ENCODE measurements at regions not wholly inside any gene's neighbourhood (a gene's known extent, or its start where the extent isn't known, plus 50 kb on each side); places are given as distances from the start of the nearest gene placed in this dataset.
"Not testable (repeated sequence)": the region's sequence is repeated elsewhere in the genome, so short reads cannot be mapped to it uniquely, and the experiment has no call there.

DNA sequence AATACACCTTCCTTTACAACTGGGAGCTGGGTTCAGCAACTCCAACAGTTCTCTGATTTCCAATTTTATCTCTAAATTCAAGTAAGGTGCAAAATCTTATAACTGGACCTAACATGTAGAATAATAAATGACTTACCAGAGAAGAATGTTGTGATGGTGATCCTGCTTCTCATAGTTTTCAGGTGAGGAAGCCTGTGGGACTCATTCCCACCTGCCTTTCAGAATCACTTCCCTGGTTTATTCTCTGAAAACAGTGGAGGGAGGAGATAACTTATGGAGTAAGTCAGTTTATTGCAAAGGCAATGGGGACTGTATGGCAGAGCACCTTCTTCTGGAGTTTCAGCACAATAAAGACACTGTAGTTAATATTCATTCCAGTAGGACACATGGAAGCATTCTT lies 1188.2 kb upstream of the FAM98A start:
- no peak for DNase-seq

GRCh38 chr2:34785206-34785785 lies 1186.2 kb upstream of the FAM98A start:
- DNase-seq, result no peak

GRCh38 chr2:34784701-34785100 lies 1185.6 kb upstream of the FAM98A start:
- no peak for DNase-seq

DNA sequence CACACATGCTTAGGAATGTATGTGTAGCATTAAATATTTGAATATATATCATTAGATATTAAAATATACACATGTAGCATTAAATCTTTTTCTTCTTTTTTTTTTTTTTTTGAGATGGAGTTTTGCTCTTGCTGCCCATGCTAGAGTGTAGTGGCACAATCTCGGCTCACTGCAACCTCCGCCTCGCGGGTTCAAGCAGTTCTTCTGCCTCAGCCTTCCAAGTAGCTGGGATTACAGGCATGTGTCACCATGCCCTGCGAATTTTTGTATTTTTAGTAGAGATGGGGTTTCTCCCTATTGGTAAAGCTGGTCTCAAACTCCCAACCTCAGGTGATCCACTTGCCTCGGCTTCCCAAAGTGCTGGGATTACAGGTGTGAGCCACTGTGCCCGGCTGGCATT lies 1151.6 kb upstream of the FAM98A start:
- not testable (repeated sequence) for DNase-seq

DNA sequence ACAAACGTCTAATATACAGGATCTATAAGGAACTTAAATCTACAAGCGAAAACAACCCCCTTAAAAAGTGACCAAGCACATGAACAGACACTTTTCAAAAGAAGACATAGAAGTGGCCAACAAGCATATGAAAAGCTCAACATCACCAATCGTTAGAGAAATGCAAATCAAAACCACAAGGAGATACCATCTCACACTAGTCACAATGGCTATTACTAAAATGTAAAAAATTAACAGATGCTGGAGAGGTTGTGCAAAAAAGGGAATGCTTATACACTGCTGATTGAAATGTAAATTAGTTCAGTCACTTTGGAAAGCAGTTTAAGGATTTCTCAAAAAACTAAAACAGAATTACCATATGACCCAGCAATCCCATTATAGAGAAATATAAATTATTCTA lies 1148.5 kb upstream of the FAM98A start:
- no peak for DNase-seq

DNA sequence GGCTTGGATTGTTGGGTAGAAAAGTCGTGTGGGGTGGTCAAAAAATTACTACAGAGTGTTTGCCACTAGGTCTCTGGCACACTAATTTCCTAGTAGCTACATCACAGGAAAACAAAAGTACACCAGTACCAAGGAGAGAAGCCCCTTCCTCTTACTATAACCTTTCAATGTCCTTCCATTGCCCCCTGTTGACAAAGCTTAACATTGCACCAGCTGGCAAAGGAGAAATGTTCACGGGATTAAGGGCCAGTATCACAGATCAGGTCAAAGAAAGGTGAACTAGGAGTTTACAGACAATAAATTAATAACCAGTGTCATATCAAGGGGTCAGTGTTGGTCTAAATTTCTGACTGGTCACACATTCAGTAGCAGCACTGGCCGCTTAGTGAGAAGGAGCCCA lies 1139.6 kb upstream of the FAM98A start:
- DNase-seq, result no peak

DNA sequence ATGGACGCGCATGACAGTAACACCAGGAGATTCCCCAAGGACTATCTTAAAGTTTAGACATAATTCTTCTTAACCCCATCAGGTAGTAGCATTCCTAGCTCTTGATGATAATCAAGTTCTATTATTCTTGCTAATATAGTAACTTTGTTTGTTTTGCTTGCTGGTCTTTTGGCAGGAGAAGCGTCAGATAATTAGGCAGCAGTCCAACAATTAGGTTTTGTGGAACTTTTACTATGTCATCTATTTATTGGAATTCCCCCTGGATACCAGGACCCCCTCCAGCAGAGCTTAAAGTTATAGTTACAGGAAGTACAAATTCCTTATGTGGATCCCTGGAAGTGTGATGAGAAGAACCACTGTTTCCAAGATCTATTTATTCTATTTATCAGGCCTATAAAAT lies 1138.0 kb upstream of the FAM98A start:
- no peak for DNase-seq

DNA sequence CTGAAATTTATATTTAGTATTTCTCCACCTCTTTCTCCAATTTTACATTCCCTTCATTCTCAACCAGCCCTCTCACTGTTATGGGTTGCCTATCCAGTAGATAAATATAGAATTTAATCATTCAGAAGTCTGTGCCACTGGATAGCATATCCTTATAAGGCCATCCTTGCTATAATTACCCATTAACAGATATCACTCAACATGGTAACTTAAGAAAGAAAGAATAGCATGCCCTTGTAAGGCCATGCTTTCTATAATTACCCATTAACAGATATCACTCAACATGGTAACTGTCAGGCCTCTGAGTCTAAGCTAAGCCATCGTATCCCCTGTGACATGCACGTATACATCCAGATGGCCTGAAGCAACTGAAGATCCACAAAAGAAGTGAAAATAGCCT lies 1137.4 kb upstream of the FAM98A start:
- no peak for DNase-seq

- DNase-seq, result no peak
These were observed 1135.6 kb upstream of the FAM98A start for GRCh38 chr2:34734662-34735061.

- DNase-seq, result no peak
These were observed 1134.9 kb upstream of the FAM98A start for GRCh38 chr2:34734042-34734441.

DNA sequence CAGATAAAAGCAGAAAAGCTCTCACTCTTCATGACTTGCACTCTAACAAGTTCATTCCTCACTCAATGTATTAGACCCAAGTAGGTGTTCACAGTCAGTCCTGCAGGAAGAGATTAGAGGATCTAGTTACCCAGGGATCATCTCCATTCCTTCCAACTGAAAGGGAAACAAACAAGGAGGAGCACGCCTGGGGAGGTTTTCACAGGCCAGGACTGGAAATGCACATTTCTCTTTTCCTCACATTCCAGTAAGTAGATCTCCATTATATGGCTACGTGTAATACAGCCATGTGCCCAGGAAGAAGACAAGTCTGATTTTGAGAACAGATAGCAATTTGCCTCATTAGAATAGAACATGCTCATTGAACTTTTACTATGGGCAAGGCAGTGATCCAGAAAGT lies 1132.2 kb upstream of the FAM98A start:
- no peak for DNase-seq

GRCh38 chr2:34729845-34730244 lies 1130.7 kb upstream of the FAM98A start:
- no peak for DNase-seq

GRCh38 chr2:34724107-34724506 lies 1125.0 kb upstream of the FAM98A start:
- no peak for DNase-seq

DNA sequence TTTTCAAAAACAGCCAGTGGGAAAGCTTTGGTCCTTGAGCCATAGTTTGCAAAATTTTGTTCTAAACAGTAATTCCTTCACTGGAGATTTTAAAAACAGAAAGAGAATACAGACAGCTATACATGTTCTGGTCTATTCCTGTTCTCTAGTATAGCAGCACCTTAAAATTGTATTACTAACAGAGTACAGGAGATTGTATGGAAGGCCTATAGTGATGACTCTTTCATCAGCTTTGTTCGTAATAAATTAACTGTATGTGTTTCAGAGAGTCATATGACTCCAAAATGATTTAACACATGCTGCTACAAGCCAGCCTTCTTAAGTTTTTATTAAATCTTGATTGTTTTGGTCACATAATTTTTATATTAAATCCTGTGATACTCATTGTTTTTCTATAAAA lies 1124.6 kb upstream of the FAM98A start:
- no peak for DNase-seq

DNA sequence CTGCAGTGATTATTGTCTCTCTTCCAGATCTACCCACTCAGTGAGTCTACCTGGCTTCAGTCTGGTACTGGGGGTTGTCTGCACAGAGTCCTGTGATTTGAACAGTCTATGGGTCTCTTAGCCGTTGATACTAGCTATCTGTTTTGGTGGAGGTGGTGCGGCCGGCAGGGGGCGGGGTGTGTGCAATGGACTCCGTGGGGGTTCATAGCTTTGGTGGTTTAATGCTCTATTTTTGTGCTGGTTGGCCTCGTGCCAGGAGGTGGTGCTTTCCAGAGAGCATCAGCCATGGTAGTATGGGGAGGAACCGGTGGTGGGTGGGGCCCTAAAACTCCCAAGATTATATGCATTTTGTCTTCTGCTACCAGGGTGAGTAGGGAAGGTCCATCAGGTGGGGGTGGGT lies 1120.1 kb upstream of the FAM98A start:
- no peak for DNase-seq

GRCh38 chr2:34705551-34706247 lies 1106.6 kb upstream of the FAM98A start:
- no peak for DNase-seq

- no peak for DNase-seq
These were observed 1104.2 kb upstream of the FAM98A start for GRCh38 chr2:34703292-34703691.

DNA sequence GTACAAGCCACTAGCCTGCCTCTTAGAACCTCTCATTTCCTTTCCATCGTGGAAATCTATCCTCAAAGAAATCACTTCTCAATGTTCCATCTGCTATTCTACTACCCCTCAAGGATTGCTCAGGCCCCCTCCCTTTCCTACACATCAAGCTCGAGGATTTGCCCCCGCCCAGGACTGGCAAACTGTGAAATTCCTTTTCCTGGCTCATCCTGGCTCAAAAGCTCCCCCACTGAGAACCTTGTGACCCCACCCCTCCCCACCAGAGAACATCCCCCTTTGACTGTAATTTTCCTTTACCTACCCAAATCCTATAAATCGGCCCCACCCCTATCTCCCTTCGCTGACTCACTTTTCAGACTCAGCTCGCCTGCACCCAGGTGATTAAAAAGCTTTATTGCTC lies 1103.3 kb upstream of the FAM98A start:
- not testable (repeated sequence) for DNase-seq

DNA sequence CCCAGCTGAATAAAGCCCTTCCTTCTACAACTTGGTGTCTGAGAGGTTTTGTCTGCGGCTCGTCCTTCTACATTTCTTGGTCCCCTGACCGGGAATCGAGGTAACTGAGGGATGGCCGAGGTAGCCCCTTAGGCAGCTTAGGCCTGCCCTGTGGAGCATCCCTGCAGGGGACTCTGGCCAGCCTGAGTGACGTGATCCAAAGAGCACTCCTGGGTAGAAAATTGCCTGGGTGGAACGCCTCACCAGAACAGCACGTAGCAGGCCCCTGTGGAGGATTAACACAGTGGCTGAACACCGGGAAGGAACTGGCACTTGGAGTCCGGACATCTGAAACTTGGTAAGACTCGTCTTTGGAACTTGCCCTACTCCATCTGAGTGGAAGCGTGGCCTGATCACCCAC lies 1078.5 kb upstream of the FAM98A start:
- not testable (repeated sequence) for DNase-seq

DNA sequence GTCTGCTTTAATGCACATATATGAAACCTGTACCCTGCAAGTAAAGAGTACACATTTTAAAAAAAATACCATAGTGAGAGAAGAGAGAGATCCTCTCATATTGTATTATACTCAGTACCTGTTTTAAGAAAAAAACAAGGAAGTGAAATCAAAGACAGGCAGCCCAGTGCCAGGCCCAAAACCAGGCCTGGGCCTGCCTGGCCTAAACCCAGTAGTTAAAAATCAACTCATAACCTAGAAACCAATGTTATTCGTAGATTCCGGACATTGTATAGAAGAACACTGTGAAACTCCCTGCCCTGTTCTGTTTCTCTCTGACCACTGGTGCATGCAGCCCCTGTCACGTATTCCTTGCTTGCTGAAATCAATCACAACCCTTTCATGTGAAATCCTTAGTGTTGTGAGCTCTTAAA lies 1078.0 kb upstream of the FAM98A start:
- not testable (repeated sequence) for DNase-seq

- DNase-seq, result no peak
These were observed 1071.4 kb upstream of the FAM98A start for GRCh38 chr2:34670482-34670881.

DNA sequence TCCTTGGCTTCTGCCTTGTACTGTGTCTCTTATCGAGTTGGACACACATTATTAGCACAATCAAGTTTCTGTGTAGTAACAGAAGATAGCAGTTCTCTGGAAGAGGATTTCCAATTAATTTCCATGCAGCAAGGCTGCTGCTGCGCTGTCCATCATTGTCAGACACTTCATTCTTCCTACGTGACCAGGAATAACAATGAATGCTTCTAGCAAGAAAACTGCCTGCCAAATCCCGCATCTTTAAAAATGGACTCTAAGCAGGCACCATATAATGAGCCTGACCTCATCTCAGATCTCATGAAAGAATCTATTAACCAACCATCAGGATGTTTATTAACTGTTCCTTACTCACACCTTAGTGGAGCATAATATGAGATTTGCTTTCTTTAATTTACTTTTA lies 1067.7 kb upstream of the FAM98A start:
- no peak for DNase-seq

GRCh38 chr2:34664266-34664665 lies 1065.2 kb upstream of the FAM98A start:
- no peak for DNase-seq

GRCh38 chr2:34663314-34663713 lies 1064.2 kb upstream of the FAM98A start:
- no peak for DNase-seq

DNA sequence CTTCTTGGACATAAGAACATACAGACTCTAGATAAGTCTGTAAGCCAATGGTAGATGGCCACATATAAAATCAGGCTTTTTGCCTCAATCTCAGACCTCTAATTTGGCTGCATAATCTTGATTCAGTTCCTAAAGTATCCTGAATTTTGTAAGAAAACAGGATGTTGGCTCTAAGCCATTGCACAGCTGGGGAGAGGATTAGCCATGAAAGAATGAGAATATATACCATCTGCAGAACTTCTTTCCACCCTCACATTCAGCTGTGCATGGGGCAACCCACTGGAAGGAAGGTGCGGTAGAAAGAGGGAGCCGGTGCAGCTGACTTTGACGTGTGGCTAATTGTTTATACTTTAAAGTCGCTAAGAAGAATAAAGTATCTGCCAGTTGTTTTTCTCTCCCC lies 1061.6 kb upstream of the FAM98A start:
- DNase-seq, result no peak

All from activated CD4-positive, CD25-positive, alpha-beta regulatory T cell treated with anti-CD3 and anti-CD28 coated beads, Interleukin-2, amount 50 U/mL, for 72 hours (primary cell).